Large intestine (tissue), 3 donors: ENCODE measurements at regions not wholly inside any gene's neighbourhood (a gene's known extent, or its start where the extent isn't known, plus 50 kb on each side); places are given as distances from the start of the nearest gene placed in this dataset.

ENCODE experiments used
- DNase-seq, 2 donors: peaks; one replicate each; pipeline versions ENCODE4 v3.0.0 to v3.0.0-alpha.2; 2013
- H3K27ac ChIP-seq: one replicate; pipeline ENCODE4 v1.5.1; 2013; ENCODE audit warnings: low read length
- H3K27me3 ChIP-seq: 2 replicates; pipeline ENCODE4 v1.6.1; 2013; ENCODE audit warnings: low read length; ENCODE audit not compliant: control insufficient read depth, insufficient read depth
- H3K36me3 ChIP-seq: 2 replicates; pipeline ENCODE4 v1.6.1; 2013; ENCODE audit warnings: low read length; ENCODE audit not compliant: control insufficient read depth, insufficient read depth
- H3K4me1 ChIP-seq: one replicate; pipeline ENCODE4 v1.6.1; 2013; ENCODE audit warnings: low read length; ENCODE audit not compliant: control insufficient read depth, insufficient read depth
- H3K4me3 ChIP-seq: one replicate; pipeline ENCODE4 v1.5.1; 2013; ENCODE audit warnings: low read length
- H3K9me3 ChIP-seq: one replicate; pipeline ENCODE4 v1.6.1; 2013; ENCODE audit warnings: mild to moderate bottlenecking, low read depth, low read length, moderate library complexity; ENCODE audit not compliant: control insufficient read depth
- WGBS: methylation state at CpG from one replicate; pipeline ENCODE4 v1.1.5; 2013; ENCODE audit warnings: low lambda C conversion rate; ENCODE audit not compliant: insufficient coverage; 5-methylcytosine and 5-hydroxymethylcytosine counted together

- 100% methylated on average over 1 of the region's 4 CpGs for WGBS
- H3K4me3 ChIP-seq = no peak overlapping the region
- H3K4me1 ChIP-seq = peaks cover 3% of the 10 kb centered on the region
- H3K9me3 ChIP-seq = peaks cover under 1% of the 10 kb centered on the region
- no peaks in the 10 kb centered on the region for H3K27me3 ChIP-seq
- DNase-seq = peak in 1 of 2 donors; percentile 32
- no peaks in the 10 kb centered on the region for H3K36me3 ChIP-seq
- peak overlapping the region; percentile 9 for H3K27ac ChIP-seq
Observed at GRCh38 chr4:37741564-37741963, 55.4 kb upstream of the RELL1 start.

DNA sequence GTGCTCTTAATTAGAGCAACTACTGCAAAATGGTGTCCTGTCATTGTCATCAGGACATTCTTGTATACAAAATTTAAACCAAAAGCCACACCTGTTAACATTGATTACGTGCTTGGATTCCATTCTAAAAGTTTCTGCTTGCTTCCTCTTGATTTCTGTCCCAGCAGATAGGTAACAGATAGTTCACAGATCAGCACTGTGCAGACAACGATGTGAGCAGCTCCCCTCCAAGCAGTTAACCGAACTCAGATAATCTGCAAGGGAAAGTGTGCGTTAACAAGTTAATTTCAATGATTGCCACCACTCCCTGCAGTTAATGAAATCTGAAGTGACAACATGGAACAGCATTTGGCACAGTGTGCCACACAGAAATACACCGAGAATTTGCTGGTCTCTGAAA lies 54.4 kb upstream of the RELL1 start:
- 60% methylated on average over 1 of the region's 5 CpGs for WGBS

DNA sequence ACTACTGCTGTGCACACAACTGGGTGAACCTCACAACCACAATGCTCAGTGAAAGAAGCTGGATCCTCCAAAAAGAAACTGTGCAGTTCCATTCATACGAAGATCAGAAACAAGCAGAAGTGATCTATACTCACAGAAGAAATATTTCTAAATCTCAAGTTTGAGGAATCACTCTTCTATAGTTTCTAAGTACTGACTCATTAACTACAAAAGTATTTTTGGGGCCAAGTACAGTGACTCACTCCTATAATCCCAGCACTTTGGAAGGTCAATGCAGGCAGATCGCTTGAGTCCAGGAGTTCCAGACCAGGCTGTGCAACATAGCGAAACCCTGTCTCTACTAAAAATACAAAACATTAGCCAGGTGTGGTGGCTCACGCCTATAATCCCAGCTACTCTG lies 51.3 kb upstream of the RELL1 start:
- DNase-seq = no peak
- WGBS = no CpG with 5 or more reads among the region's 4 CpGs
- no peak overlapping the region for H3K4me3 ChIP-seq
- peaks cover 17% of the 10 kb centered on the region for H3K4me1 ChIP-seq
- no peak overlapping the region for H3K27ac ChIP-seq
- H3K9me3 ChIP-seq = no peaks in the 10 kb centered on the region
- H3K27me3 ChIP-seq = no peaks in the 10 kb centered on the region
- no peaks in the 10 kb centered on the region for H3K36me3 ChIP-seq

More for the DNA sequence above, 54.4 kb upstream of the RELL1 start:
- Histone ChIP-seq H3K9me3 (no peaks in the 10 kb centered on the region), H3K27me3 (no peaks in the 10 kb centered on the region), H3K27ac (no peak overlapping the region), H3K4me3 (no peak overlapping the region), H3K4me1 (peaks cover 3% of the 10 kb centered on the region), H3K36me3 (no peaks in the 10 kb centered on the region)
- DNase-seq = no peak
